ENCODE measurements at regions not wholly inside any gene's neighbourhood (a gene's known extent, or its start where the extent isn't known, plus 50 kb on each side); places are given as distances from the start of the nearest gene placed in this dataset.
A peak's percentile ranks its signal among the peaks of the same experiment; 100 is the strongest.
"Not testable (repeated sequence)": the region's sequence is repeated elsewhere in the genome, so short reads cannot be mapped to it uniquely, and the experiment has no call there.

DNA sequence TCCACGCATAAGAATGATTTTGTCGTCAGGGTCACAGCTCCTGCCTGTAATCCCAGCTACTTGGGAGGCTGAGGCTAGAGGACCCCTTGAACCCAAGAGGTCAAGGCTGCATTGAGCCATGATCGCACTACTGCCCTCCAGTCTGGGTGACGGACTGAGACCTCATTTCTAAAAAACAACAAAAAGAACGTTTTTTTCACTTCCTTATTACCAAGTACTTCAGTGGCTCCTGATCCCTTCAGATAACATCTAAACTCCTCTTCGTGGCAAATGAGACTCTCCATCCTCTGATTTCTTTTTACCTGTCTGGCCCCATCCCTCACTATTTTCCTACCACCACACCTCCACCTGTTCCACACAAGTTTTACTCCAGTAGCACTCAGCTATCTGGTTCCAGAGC lies 105.4 kb upstream of the TLK1 start:
- DNase-seq (ENCODE audit: low spot score, unreplicated experiment) = no peak
- no peaks in the 10 kb centered on the region for H3K4me1 Mint-ChIP-seq (ENCODE audit: low read depth)
- H3K4me3 Mint-ChIP-seq (ENCODE audit: low read depth) = no peak overlapping the region
- H3K36me3 Mint-ChIP-seq (ENCODE audit: insufficient read depth) = no peaks in the 10 kb centered on the region
- H3K27me3 Mint-ChIP-seq = no peaks in the 10 kb centered on the region
- no peaks in the 10 kb centered on the region for H3K9me3 Mint-ChIP-seq (ENCODE audit: low read depth)
- H3K27ac Mint-ChIP-seq = no peak overlapping the region
- TF ChIP-seq CTCF (IDR thresholded peaks at IDR 0.05; ENCODE audit: unreplicated experiment) = no peak

DNA sequence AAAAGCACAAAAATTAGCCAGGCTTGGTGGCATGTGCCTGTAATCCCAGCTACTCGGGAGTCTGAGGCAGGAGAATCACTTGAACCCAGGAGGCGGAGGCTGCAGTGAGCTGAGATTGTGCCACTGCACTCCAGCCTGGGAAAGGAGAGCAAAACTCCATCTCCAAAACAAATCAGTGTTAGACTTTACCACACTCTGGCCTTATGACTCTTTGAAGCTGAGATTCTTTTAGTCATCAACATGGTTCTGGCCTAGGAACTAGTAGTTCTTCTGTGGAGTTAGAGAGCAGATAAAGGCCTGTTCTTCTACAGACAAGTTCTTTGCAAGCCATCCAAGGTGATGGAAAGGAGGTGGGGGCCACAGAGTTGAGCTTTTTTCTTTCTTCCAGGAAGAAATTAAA lies 100.8 kb upstream of the TLK1 start:
- H3K27me3 Mint-ChIP-seq; H3K4me1 Mint-ChIP-seq (ENCODE audit: low read depth); H3K36me3 Mint-ChIP-seq (ENCODE audit: insufficient read depth); H3K27ac Mint-ChIP-seq; H3K4me3 Mint-ChIP-seq (ENCODE audit: low read depth); DNase-seq (ENCODE audit: low spot score, unreplicated experiment); H3K9me3 Mint-ChIP-seq (ENCODE audit: low read depth): not testable (repeated sequence)

DNA sequence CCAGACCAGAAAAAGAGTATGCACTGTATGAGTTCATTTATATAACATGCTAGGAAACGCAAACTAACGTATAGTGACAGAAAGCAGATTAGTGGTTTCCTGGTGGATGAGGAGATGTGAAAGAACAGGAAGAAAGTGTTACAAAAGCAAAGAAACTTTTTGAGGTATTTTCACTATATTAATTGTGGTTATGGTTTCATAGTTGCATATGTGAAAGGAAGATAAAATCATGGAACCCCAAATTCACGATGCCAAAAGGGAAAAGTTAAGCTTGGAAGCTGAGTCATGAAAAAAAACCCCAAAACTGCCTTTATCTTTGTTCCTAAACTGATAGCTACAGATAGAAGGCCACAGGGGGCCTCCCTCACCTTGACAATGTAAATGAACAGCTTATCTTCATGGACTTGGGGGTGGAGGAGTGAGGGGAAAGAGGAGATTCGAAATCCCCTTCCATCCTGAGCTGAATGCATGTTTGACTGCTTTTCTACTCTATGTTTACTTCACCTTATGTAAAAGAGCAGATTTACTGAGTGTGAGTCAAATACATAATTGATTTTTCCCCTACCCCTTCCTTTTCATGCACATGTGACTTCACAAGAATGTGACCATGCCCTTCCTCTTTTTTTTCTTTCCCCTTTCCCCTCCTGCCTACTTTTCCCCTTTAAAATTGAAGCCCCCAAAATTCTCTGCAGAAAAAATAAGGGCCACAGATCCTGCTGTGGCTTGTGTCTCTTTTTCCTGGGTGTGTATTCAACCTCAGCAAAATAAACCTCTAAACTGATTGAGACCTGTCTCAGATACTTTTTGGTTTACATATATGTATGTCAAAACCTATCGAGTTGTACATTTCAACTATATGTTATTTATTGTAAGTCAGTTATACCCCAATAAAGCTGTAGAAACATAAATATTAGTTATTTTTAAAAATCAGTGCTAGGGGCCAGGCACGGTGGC lies 100.1 kb upstream of the TLK1 start:
- no peak overlapping the region for H3K4me3 Mint-ChIP-seq (ENCODE audit: low read depth)
- peaks cover 9% of the 10 kb centered on the region for H3K4me1 Mint-ChIP-seq (ENCODE audit: low read depth)
- peak overlapping the region; percentile 47 for H3K27ac Mint-ChIP-seq
- DNase-seq (ENCODE audit: low spot score, unreplicated experiment) = no peak
- H3K36me3 Mint-ChIP-seq (ENCODE audit: insufficient read depth) = no peaks in the 10 kb centered on the region
- H3K27me3 Mint-ChIP-seq = no peaks in the 10 kb centered on the region
- H3K9me3 Mint-ChIP-seq (ENCODE audit: low read depth) = peaks cover 3% of the 10 kb centered on the region
- TF ChIP-seq CTCF (IDR thresholded peaks at IDR 0.05; ENCODE audit: unreplicated experiment) = no peak

DNA sequence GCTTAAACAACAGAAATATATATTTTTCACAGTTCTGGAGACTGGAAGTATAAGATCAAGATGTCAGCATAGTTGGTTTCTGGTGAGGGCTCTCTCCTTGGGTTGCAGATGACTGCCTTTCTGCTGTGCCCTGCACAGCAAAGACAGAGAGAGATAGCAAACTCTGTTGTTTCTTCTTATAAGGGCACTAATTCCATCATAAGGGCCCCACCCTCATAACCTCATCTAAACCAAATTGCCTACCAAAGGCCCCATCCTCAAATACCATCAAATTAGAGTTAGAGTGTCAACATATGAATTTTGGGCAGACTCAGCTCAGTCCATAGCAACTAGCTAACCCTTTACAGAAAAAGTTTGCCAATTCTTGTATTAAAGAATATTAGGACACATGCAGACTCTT lies 94.0 kb upstream of the TLK1 start:
- peaks cover 3% of the 10 kb centered on the region for H3K9me3 Mint-ChIP-seq (ENCODE audit: low read depth)
- no peak for TF ChIP-seq CTCF (IDR thresholded peaks at IDR 0.05; ENCODE audit: unreplicated experiment)
- H3K27ac Mint-ChIP-seq = no peak overlapping the region
- no peak overlapping the region for H3K4me3 Mint-ChIP-seq (ENCODE audit: low read depth)
- no peaks in the 10 kb centered on the region for H3K4me1 Mint-ChIP-seq (ENCODE audit: low read depth)
- no peaks in the 10 kb centered on the region for H3K27me3 Mint-ChIP-seq
- no peak for DNase-seq (ENCODE audit: low spot score, unreplicated experiment)
- H3K36me3 Mint-ChIP-seq (ENCODE audit: insufficient read depth) = no peaks in the 10 kb centered on the region

GRCh38 chr2:171253900-171254650 lies 93.4 kb upstream of the TLK1 start:
- no peak for DNase-seq (ENCODE audit: low spot score, unreplicated experiment)
- no peaks in the 10 kb centered on the region for H3K36me3 Mint-ChIP-seq (ENCODE audit: insufficient read depth)

More at GRCh38 chr2:171253900-171254650, 93.4 kb upstream of the TLK1 start:
- Mint-ChIP-seq H3K4me1 (ENCODE audit: low read depth) (no peaks in the 10 kb centered on the region), H3K9me3 (ENCODE audit: low read depth) (peaks cover 3% of the 10 kb centered on the region), H3K4me3 (ENCODE audit: low read depth) (no peak overlapping the region), H3K27ac (no peak overlapping the region), H3K27me3 (no peaks in the 10 kb centered on the region)
- TF ChIP-seq CTCF (IDR thresholded peaks at IDR 0.05; ENCODE audit: unreplicated experiment) = no peak

Data from progenitor cell of endocrine pancreas (in vitro differentiated cells).